Stomach (tissue), 8 donors: ENCODE measurements at regions not wholly inside any gene's neighbourhood (a gene's known extent, or its start where the extent isn't known, plus 50 kb on each side); places are given as distances from the start of the nearest gene placed in this dataset.

Source experiments
- DNase-seq, 2 donors: peaks; one replicate each; pipeline versions ENCODE4 v3.0.0 to v3.0.0-alpha.2; 2013 to 2019
- H3K27ac ChIP-seq, 5 donors: fragments of 200-600 bp in 4 of 5; sonication (generic) in 4 of 5; one replicate each; pipeline ENCODE4 v1.5.1; 2013 to 2019; ENCODE audit warnings: mild to moderate bottlenecking in 1 of 5, moderate library complexity in 1 of 5
- H3K27me3 ChIP-seq, 3 donors: fragments of 200-600 bp; sonication (generic); one replicate each; pipeline ENCODE4 v1.5.1; 2017 to 2019; ENCODE audit warnings: mixed run types in 1 of 3
- H3K36me3 ChIP-seq, 4 donors: fragments of 200-600 bp; sonication (generic); 1 replicate in 3 of 4; 2 replicates in 1 of 4; pipeline ENCODE4 v1.5.1; 2016 to 2019
- H3K4me1 ChIP-seq, 4 donors: fragments of 200-600 bp; sonication (generic); one replicate each; pipeline ENCODE4 v1.5.1; 2016 to 2019
- H3K4me3 ChIP-seq, 4 donors: fragments of 200-600 bp; sonication (generic) in 3 of 4; one replicate each; pipeline ENCODE4 v1.5.1; 2016 to 2019; ENCODE audit warnings: mild to moderate bottlenecking in 1 of 4
- H3K9me3 ChIP-seq, 4 donors: fragments of 200-600 bp; sonication (generic); one replicate each; pipeline ENCODE4 v1.5.1; 2016 to 2019
- EP300 ChIP-seq: sonication (generic); formaldehyde crosslinking; IDR thresholded peaks from one replicate; pipeline ENCODE4 v1.6.1; 2017; ENCODE audit warnings: antibody characterized with exemption
- POLR2A ChIP-seq, 4 donors: fragments of 450-650 bp; IDR thresholded peaks; one replicate each; pipeline ENCODE4 v1.6.1; 2016; ENCODE audit warnings: antibody characterized with exemption in 4 of 4, control low read depth in 2 of 4, mild to moderate bottlenecking in 1 of 4, moderate library complexity in 1 of 4
- POLR2AphosphoS5 ChIP-seq, 3 donors: sonication (generic); formaldehyde crosslinking; IDR thresholded peaks; one replicate each; pipeline ENCODE4 v1.6.1; 2016; ENCODE audit warnings: antibody characterized with exemption in 3 of 3
- WGBS, 5 donors: extraction: QIAGEN DNeasy Blood & Tissue Kit in 3 of 5; methylation state at CpG; one replicate each; pipeline versions ENCODE4 v1.1.5 to v1.1.7; 2013 to 2018; 5-methylcytosine and 5-hydroxymethylcytosine counted together
- intact Hi-C: fragments of 100-400 bp; cut with DNase I; formaldehyde crosslinking; loops from one replicate; pipeline ENCODE4 v1.15.1; 2023; ENCODE audit warnings: low total_unique reads
- TF ChIP-seq, protein P1 (sequence below), 7 experiments: fragments of 450-650 bp in 4 of 7; fragments of 200-600 bp in 3 of 7; sonication (generic) in 3 of 7; IDR thresholded peaks; one replicate each; pipeline ENCODE4 v1.5.1; 2016 to 2019; ENCODE audit warnings: antibody characterized with exemption in 7 of 7, control low read depth in 2 of 7, mild to moderate bottlenecking in 1 of 7
- donor health status: healthy with polysubstance abuse.
- donor health status: Bipolar disorder and iron deficiency.
- donor health status: healthy.

DNA sequence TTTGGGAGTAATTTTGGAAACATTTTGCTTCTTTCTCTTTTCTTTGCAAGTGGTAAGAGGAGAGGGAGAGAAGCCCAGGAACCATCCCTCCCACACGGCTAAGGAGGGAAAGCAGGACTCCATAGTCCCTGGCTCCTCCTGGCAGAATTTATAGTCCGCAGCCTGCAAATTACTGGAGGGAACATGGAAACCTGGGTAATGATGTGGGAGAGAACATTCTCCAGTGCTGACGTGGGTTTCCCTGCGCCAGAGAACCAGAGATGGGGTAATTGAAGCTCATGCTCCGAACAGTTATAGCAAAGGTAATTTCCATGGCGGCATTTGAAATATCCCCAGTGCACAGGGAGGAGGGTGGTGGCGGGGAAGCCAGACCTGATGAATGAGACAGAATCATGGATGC is 320.4 kb downstream of the RPS24 start:
- Histone ChIP-seq H3K27ac (no peak overlapping the region), H3K4me1 (peaks cover 0 to under 1% (median 0%) of the 10 kb centered on the region in 4 donors), H3K9me3 (no peaks in the 10 kb centered on the region), H3K36me3 (no peaks in the 10 kb centered on the region), H3K4me3 (no peak overlapping the region), H3K27me3 (no peaks in the 10 kb centered on the region)
- no peak for TF ChIP-seq POLR2AphosphoS5 (IDR thresholded peaks at IDR 0.05)
- TF ChIP-seq, protein P1, sequence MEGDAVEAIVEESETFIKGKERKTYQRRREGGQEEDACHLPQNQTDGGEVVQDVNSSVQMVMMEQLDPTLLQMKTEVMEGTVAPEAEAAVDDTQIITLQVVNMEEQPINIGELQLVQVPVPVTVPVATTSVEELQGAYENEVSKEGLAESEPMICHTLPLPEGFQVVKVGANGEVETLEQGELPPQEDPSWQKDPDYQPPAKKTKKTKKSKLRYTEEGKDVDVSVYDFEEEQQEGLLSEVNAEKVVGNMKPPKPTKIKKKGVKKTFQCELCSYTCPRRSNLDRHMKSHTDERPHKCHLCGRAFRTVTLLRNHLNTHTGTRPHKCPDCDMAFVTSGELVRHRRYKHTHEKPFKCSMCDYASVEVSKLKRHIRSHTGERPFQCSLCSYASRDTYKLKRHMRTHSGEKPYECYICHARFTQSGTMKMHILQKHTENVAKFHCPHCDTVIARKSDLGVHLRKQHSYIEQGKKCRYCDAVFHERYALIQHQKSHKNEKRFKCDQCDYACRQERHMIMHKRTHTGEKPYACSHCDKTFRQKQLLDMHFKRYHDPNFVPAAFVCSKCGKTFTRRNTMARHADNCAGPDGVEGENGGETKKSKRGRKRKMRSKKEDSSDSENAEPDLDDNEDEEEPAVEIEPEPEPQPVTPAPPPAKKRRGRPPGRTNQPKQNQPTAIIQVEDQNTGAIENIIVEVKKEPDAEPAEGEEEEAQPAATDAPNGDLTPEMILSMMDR (IDR thresholded peaks at IDR 0.05) = no peak
- no peak for TF ChIP-seq EP300
- no peak for TF ChIP-seq POLR2A (IDR thresholded peaks at IDR 0.05)
- 78 to 88% (median 82%) methylated on average over 7 of the region's 7 CpGs for WGBS, 5 donors
- peak in 1 of 2 donors; percentile 45 for DNase-seq
- intact Hi-C loops = no loop called here

- Histone ChIP-seq H3K9me3 (no peaks in the 10 kb centered on the region), H3K27ac (no peak overlapping the region), H3K4me1 (peaks cover 0 to 10% (median 0%) of the 10 kb centered on the region in 4 donors), H3K27me3 (no peaks in the 10 kb centered on the region), H3K4me3 (no peak overlapping the region), H3K36me3 (no peaks in the 10 kb centered on the region)
- 80 to 86% (median 82%) methylated on average over 10 of the region's 10 CpGs for WGBS, 5 donors
- DNase-seq = peak in 1 of 2 donors; percentile 53
- intact Hi-C loops = no loop called here
- TF ChIP-seq EP300 = no peak
Observed at GRCh38 chr10:78356291-78356900, 322.7 kb downstream of the RPS24 start.

DNA sequence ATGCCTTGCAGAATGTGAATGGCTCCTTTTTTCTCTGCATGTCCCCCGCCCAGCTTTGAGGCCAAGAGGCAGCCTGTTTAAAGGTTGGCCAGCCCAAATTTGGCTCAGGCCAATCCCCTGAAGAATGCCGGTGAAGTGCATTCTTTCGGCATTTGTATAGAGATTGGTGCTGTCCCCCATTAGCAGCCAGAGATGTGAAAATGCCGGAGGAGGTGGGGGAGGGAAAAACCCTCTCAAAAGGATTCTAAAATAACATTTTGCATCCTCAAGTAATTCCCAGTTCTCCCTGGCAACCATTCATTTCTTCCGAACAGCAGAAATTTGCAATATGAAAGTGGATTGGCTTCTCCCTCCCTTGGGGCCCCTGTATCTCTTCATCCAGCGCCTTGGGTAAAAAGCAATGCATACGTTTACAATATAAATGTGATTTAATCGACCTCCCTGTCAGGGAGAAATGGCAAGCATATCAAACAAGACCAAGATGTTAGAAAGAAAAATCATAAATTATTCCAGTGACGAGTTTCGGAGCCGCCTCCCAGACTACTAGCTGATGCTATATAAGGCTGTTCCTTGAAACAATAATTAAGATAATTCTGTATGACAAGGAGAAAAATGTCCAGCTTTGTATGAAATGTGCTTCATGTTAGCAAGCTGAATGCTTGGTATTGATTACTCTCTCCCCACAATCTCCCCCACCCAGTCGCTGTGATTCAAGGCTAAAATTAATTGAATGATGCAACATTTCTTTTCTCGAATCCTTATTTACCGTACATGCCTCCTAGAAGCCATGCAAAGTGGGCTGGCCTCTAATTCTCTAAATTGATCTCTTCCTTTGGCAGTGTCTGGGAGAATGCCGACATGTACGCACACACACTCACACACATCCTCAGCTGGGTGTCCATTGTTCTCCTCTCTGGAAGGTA is 323.7 kb downstream of the RPS24 start:
- intact Hi-C loops = no loop called here
- DNase-seq = peak in 1 of 2 donors; percentile 77
- no peak overlapping the region for H3K4me3 ChIP-seq
- peaks cover 0 to 10% (median 0%) of the 10 kb centered on the region in 4 donors for H3K4me1 ChIP-seq
- H3K36me3 ChIP-seq = no peaks in the 10 kb centered on the region
- no peaks in the 10 kb centered on the region for H3K9me3 ChIP-seq
- TF ChIP-seq EP300 (no peak), POLR2AphosphoS5 (IDR thresholded peaks at IDR 0.05) (no peak), POLR2A (IDR thresholded peaks at IDR 0.05) (no peak)
- TF ChIP-seq, protein P1 (IDR thresholded peaks at IDR 0.05) = no peak
- no peak overlapping the region for H3K27ac ChIP-seq
- 62 to 71% (median 69%) methylated on average over 16 of the region's 16 CpGs for WGBS, 5 donors
- H3K27me3 ChIP-seq = no peaks in the 10 kb centered on the region

DNA sequence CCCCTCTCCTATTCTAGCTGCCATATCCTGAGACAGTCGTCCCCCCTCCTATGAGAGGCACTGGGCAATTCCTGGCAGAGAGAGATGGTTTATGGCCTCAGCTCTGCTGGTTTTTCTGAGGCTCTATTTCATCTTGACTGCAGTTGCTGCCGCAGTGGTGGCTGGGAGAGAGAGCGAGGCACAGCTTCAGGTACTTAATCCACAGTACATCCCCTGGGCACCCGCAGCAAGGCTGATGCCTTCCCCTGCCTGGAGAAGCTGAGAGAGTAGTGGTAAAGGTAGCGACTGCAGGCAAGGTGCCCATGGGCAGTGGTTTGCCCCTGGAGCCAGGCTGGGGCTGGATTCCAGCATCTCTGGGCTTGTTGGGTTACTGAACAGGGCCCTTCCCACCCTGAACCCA is 324.7 kb downstream of the RPS24 start:
- no peak for DNase-seq
- H3K4me1 ChIP-seq = peaks cover 0 to 10% (median 0%) of the 10 kb centered on the region in 4 donors

More for the DNA sequence above, 324.7 kb downstream of the RPS24 start:
- H3K27me3 ChIP-seq = no peaks in the 10 kb centered on the region
- H3K27ac ChIP-seq = no peak overlapping the region
- 83 to 96% (median 85%) methylated on average over 5 of the region's 5 CpGs for WGBS, 5 donors
- intact Hi-C loops = no loop called here
- no peaks in the 10 kb centered on the region for H3K9me3 ChIP-seq
- TF ChIP-seq POLR2A (IDR thresholded peaks at IDR 0.05) (no peak), POLR2AphosphoS5 (IDR thresholded peaks at IDR 0.05) (no peak), EP300 (no peak)
- TF ChIP-seq, protein P1 (IDR thresholded peaks at IDR 0.05) = no peak
- no peak overlapping the region for H3K4me3 ChIP-seq
- no peaks in the 10 kb centered on the region for H3K36me3 ChIP-seq
